Upper lobe of left lung (tissue), 6 donors: ENCODE measurements at regions not wholly inside any gene's neighbourhood (a gene's known extent, or its start where the extent isn't known, plus 50 kb on each side); places are given as distances from the start of the nearest gene placed in this dataset.

Experiments used
- ATAC-seq, 2 donors: fragments of 200-7000 bp; cut with Tn5 transposase; one replicate each; pipeline ENCODE4 v1.9.1; 2022; ENCODE audit warnings: mild to moderate bottlenecking in 2 of 2, moderate library complexity in 2 of 2; ENCODE audit not compliant: low FRiP score in 2 of 2
- DNase-seq, 2 donors: peaks; one replicate each; pipeline ENCODE4 v3.0.0-alpha.2; 2019 to 2020
- H3K27ac ChIP-seq, 4 donors: fragments of 200-600 bp; sonication (generic); one replicate each; pipeline ENCODE4 v1.5.1; 2016 to 2019
- H3K27me3 ChIP-seq, 4 donors: fragments of 200-600 bp; sonication (generic); one replicate each; pipeline ENCODE4 v1.5.1; 2017 to 2019
- H3K36me3 ChIP-seq, 4 donors: fragments of 200-600 bp; sonication (generic); one replicate each; pipeline ENCODE4 v1.5.1; 2016 to 2019
- H3K4me1 ChIP-seq, 4 donors: fragments of 200-600 bp; sonication (generic); one replicate each; pipeline ENCODE4 v1.5.1; 2018 to 2019
- H3K4me3 ChIP-seq, 4 donors: fragments of 200-600 bp; sonication (generic); one replicate each; pipeline ENCODE4 v1.5.1; 2017 to 2019; ENCODE audit warnings: mild to moderate bottlenecking in 2 of 4, moderate library complexity in 1 of 4
- H3K9me3 ChIP-seq, 4 donors: fragments of 200-600 bp; sonication (generic); one replicate each; pipeline ENCODE4 v1.5.1; 2018 to 2019
- EP300 ChIP-seq, 4 donors: sonication (generic); formaldehyde crosslinking; IDR thresholded peaks; one replicate each; pipeline ENCODE4 v1.5.1; 2017; ENCODE audit warnings: antibody characterized with exemption in 4 of 4, control low read depth in 2 of 4
- POLR2A ChIP-seq, 4 donors: fragments of 450-650 bp; IDR thresholded peaks; one replicate each; pipeline ENCODE4 v1.5.1; 2016 to 2017; ENCODE audit warnings: antibody characterized with exemption in 4 of 4, mild to moderate bottlenecking in 2 of 4
- POLR2AphosphoS5 ChIP-seq, 2 donors: sonication (generic); formaldehyde crosslinking; IDR thresholded peaks; one replicate each; pipeline ENCODE4 v1.5.1; 2017; ENCODE audit warnings: antibody characterized with exemption in 2 of 2
- WGBS, 2 donors: methylation state at CpG; one replicate each; pipeline ENCODE4 v1.1.5; 2017 to 2018; 5-methylcytosine and 5-hydroxymethylcytosine counted together
- TF ChIP-seq, protein P1 (sequence below), 6 experiments: fragments of 450-650 bp in 4 of 6; fragments of 200-600 bp in 2 of 6; sonication (generic) in 2 of 6; IDR thresholded peaks; one replicate each; pipeline ENCODE4 v1.5.1; 2016 to 2019; ENCODE audit warnings: antibody characterized with exemption in 6 of 6
- donor health status: DM: no; HTN: no; CAD: no; lungs with moderate emphysema.
- donor health status: DM: no; HTN: yes; CAD: no; lungs with severe emphysema.

- Histone ChIP-seq H3K4me3 (no peak overlapping the region), H3K36me3 (no peaks in the 10 kb centered on the region), H3K27me3 (no peaks in the 10 kb centered on the region), H3K9me3 (no peaks in the 10 kb centered on the region), H3K4me1 (peaks cover 0 to 9% (median 6%) of the 10 kb centered on the region in 4 donors), H3K27ac (peak overlapping the region in 1 of 4 donors; percentile 30)
- WGBS, 2 donors = 80 to 88% methylated on average over 2 of the region's 2 CpGs
- ATAC-seq = peak in 1 of 2 donors; percentile 68
- TF ChIP-seq EP300 (IDR thresholded peaks at IDR 0.05) = no peak
- TF ChIP-seq POLR2A (IDR thresholded peaks at IDR 0.05) = no peak
- TF ChIP-seq, protein P1, sequence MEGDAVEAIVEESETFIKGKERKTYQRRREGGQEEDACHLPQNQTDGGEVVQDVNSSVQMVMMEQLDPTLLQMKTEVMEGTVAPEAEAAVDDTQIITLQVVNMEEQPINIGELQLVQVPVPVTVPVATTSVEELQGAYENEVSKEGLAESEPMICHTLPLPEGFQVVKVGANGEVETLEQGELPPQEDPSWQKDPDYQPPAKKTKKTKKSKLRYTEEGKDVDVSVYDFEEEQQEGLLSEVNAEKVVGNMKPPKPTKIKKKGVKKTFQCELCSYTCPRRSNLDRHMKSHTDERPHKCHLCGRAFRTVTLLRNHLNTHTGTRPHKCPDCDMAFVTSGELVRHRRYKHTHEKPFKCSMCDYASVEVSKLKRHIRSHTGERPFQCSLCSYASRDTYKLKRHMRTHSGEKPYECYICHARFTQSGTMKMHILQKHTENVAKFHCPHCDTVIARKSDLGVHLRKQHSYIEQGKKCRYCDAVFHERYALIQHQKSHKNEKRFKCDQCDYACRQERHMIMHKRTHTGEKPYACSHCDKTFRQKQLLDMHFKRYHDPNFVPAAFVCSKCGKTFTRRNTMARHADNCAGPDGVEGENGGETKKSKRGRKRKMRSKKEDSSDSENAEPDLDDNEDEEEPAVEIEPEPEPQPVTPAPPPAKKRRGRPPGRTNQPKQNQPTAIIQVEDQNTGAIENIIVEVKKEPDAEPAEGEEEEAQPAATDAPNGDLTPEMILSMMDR (IDR thresholded peaks at IDR 0.05) = no peak
- TF ChIP-seq POLR2AphosphoS5 (IDR thresholded peaks at IDR 0.05) = no peak
- no peak for DNase-seq
Measured at GRCh38 chr12:67592228-67593011, 56.1 kb upstream of the DYRK2 start.

DNA sequence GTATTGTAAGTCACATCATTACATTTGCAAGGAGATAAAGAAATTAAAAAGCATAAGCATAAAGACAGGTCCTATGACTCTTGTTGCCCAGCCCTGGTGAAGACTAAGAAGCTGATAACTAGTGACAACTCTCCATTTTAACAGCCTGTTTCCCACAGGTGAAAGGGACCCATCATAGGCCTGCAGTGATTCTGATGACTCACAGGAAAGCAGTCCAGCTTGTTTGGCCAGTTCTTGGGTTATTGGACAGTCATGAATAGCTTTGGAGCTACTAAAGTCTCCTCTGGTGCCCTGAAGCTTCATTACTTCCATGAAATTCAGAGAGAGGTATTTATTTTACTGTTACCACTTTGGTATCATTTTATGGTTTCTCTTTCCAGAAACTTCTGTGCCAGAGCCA, 55.5 kb upstream of the DYRK2 start:
- TF ChIP-seq EP300 (IDR thresholded peaks at IDR 0.05) = no peak
- TF ChIP-seq, protein P1 (IDR thresholded peaks at IDR 0.05) = no peak
- no peak for TF ChIP-seq POLR2AphosphoS5 (IDR thresholded peaks at IDR 0.05)
- TF ChIP-seq POLR2A (IDR thresholded peaks at IDR 0.05) = no peak
- peak overlapping the region in 1 of 4 donors; percentile 30 for H3K27ac ChIP-seq
- no peaks in the 10 kb centered on the region for H3K9me3 ChIP-seq
- no peaks in the 10 kb centered on the region for H3K27me3 ChIP-seq
- H3K4me3 ChIP-seq = no peak overlapping the region
- H3K4me1 ChIP-seq = peaks cover 0 to 9% (median 6%) of the 10 kb centered on the region in 4 donors
- DNase-seq (peak in 1 of 2 donors; percentile 65), ATAC-seq (peak in 1 of 2 donors; percentile 63)
- H3K36me3 ChIP-seq = no peaks in the 10 kb centered on the region

- Histone ChIP-seq H3K27me3 (no peaks in the 10 kb centered on the region), H3K4me1 (peaks cover 0 to 9% (median 6%) of the 10 kb centered on the region in 4 donors), H3K9me3 (no peaks in the 10 kb centered on the region), H3K36me3 (no peaks in the 10 kb centered on the region), H3K4me3 (no peak overlapping the region), H3K27ac (no peak overlapping the region)
- ATAC-seq (no peak), DNase-seq (no peak)
- WGBS, 2 donors = 83 to 93% methylated on average over 2 of the region's 2 CpGs
- TF ChIP-seq POLR2A (IDR thresholded peaks at IDR 0.05) (no peak), EP300 (IDR thresholded peaks at IDR 0.05) (no peak), POLR2AphosphoS5 (IDR thresholded peaks at IDR 0.05) (no peak)
- TF ChIP-seq, protein P1 (IDR thresholded peaks at IDR 0.05) = no peak
Measured at GRCh38 chr12:67593461-67594330, 54.8 kb upstream of the DYRK2 start.

DNA sequence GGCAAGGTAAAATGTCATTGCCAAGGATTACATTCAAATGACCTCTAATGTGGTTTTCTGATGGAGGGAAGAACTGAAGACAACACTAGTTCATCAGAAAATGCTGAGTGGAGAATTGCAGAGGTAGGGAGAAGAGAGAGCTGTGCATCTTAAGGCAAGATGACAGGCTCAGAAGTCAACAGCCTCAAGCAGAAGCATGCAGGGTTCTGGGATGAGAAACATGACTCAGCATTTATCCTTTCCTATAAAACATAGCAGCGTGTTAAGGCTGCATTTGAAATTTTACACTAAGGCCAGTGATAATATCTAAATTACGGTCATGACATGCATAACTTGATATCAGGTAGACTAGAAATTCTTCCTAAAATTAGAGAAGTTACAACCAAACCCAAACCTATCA, 53.7 kb upstream of the DYRK2 start:
- WGBS, 2 donors = 75 to 95% methylated on average over 2 of the region's 2 CpGs
- H3K36me3 ChIP-seq = no peaks in the 10 kb centered on the region
- H3K9me3 ChIP-seq = no peaks in the 10 kb centered on the region
- H3K4me3 ChIP-seq = no peak overlapping the region
- H3K27ac ChIP-seq = no peak overlapping the region
- ATAC-seq (no peak), DNase-seq (no peak)
- no peaks in the 10 kb centered on the region for H3K27me3 ChIP-seq
- TF ChIP-seq EP300 (IDR thresholded peaks at IDR 0.05) (no peak), POLR2A (IDR thresholded peaks at IDR 0.05) (no peak), POLR2AphosphoS5 (IDR thresholded peaks at IDR 0.05) (no peak)
- TF ChIP-seq, protein P1 (IDR thresholded peaks at IDR 0.05) = no peak
- peaks cover 0 to 9% (median 6%) of the 10 kb centered on the region in 4 donors for H3K4me1 ChIP-seq
